ENCODE measurements at regions not wholly inside any gene's neighbourhood (a gene's known extent, or its start where the extent isn't known, plus 50 kb on each side); places are given as distances from the start of the nearest gene placed in this dataset.

- Histone ChIP-seq H3K4me3 (no peak overlapping the region), H3K27ac (no peak overlapping the region)
- TF ChIP-seq CTCF (IDR thresholded peaks at IDR 0.05): no peak
- no peak for DNase-seq (ENCODE audit: low spot score)
Measured at GRCh38 chr5:89044674-89045200, 161.8 kb upstream of the MEF2C start.

GRCh38 chr5:89043676-89044075 is 160.7 kb upstream of the MEF2C start:
- TF ChIP-seq CTCF (IDR thresholded peaks at IDR 0.05): no peak
- no peak for DNase-seq (ENCODE audit: low spot score)
- Histone ChIP-seq H3K4me3 (no peak overlapping the region), H3K27ac (no peak overlapping the region)

GRCh38 chr5:89042746-89043145 is 159.8 kb upstream of the MEF2C start:
- DNase-seq (ENCODE audit: low spot score): no peak
- TF ChIP-seq CTCF (IDR thresholded peaks at IDR 0.05): no peak
- Histone ChIP-seq H3K27ac (no peak overlapping the region), H3K4me3 (no peak overlapping the region)

GRCh38 chr5:89041976-89042375 is 159.0 kb upstream of the MEF2C start:
- no peak for DNase-seq (ENCODE audit: low spot score)
- no peak overlapping the region for H3K27ac ChIP-seq
- H3K4me3 ChIP-seq: no peak overlapping the region
- no peak for TF ChIP-seq CTCF (IDR thresholded peaks at IDR 0.05)

- H3K4me3 ChIP-seq: no peak overlapping the region
- DNase-seq (ENCODE audit: low spot score): no peak
- no peak for TF ChIP-seq CTCF (IDR thresholded peaks at IDR 0.05)
- no peak overlapping the region for H3K27ac ChIP-seq
Measured at GRCh38 chr5:89041249-89041779, 158.3 kb upstream of the MEF2C start.

- DNase-seq (ENCODE audit: low spot score): no peak
- TF ChIP-seq CTCF (IDR thresholded peaks at IDR 0.05): no peak
- no peak overlapping the region for H3K4me3 ChIP-seq
- H3K27ac ChIP-seq: no peak overlapping the region
Measured at GRCh38 chr5:89036704-89037489, 153.9 kb upstream of the MEF2C start.

GRCh38 chr5:89036166-89036565 is 153.2 kb upstream of the MEF2C start:
- TF ChIP-seq CTCF (IDR thresholded peaks at IDR 0.05): no peak

More at GRCh38 chr5:89036166-89036565, 153.2 kb upstream of the MEF2C start:
- no peak overlapping the region for H3K4me3 ChIP-seq
- DNase-seq (ENCODE audit: low spot score): no peak
- no peak overlapping the region for H3K27ac ChIP-seq
